Calu3 (cell line): ENCODE measurements at regions not wholly inside any gene's neighbourhood (a gene's known extent, or its start where the extent isn't known, plus 50 kb on each side); places are given as distances from the start of the nearest gene placed in this dataset.

Experiments
- BruUV-seq: library from RNA; stranded (reverse); fragments of 400-500 nt; replicated peaks from 2 replicates; lab custom pipeline; 2021; lab: Mats Ljungman, UMichigan
- CTCF ChIA-PET: fragments of 300-600 bp; sonication (Branson Sonifier 250); formaldehyde crosslinking; loops from one replicate; lab custom pipeline; 2022; ENCODE audit warnings: antibody characterized with exemption; lab: Charles Lee
- DNase-seq: peaks from one replicate; pipeline ENCODE4 v3.0.0; 2022
- H3K27ac Mint-ChIP-seq: one replicate; pipeline ENCODE4 v1.8.0; 2022; ENCODE audit warnings: mixed read lengths; ENCODE audit not compliant: unreplicated experiment
- H3K27me3 Mint-ChIP-seq: one replicate; pipeline ENCODE4 v1.8.0; 2022; ENCODE audit warnings: mixed read lengths; ENCODE audit not compliant: unreplicated experiment
- H3K36me3 Mint-ChIP-seq: one replicate; pipeline ENCODE4 v1.8.0; 2022; ENCODE audit warnings: mild to moderate bottlenecking, moderate library complexity, mixed read lengths; ENCODE audit not compliant: insufficient read depth, unreplicated experiment
- H3K4me1 Mint-ChIP-seq: one replicate; pipeline ENCODE4 v1.8.0; 2022; ENCODE audit warnings: mild to moderate bottlenecking, low read depth, mixed read lengths; ENCODE audit not compliant: unreplicated experiment
- H3K4me3 Mint-ChIP-seq: one replicate; pipeline ENCODE4 v1.8.0; 2022; ENCODE audit warnings: mild to moderate bottlenecking, low read depth, moderate library complexity, mixed read lengths; ENCODE audit not compliant: unreplicated experiment
- H3K9me3 Mint-ChIP-seq: one replicate; pipeline ENCODE4 v1.8.0; 2022; ENCODE audit warnings: low read depth, mixed read lengths; ENCODE audit not compliant: unreplicated experiment
- intact Hi-C: fragments of 100-400 bp; cut with micrococcal nuclease; formaldehyde crosslinking; loops from one replicate; pipeline ENCODE4 v1.10.0; 2022; ENCODE audit not compliant: unreplicated experiment
- TF ChIP-seq, protein P1 (sequence below): fragments of 200-600 bp; IDR thresholded peaks from one replicate; pipeline ENCODE4 v1.8.0; 2022; ENCODE audit warnings: antibody characterized with exemption; ENCODE audit not compliant: unreplicated experiment

GRCh38 chr1:189567890-189568289 is 909.8 kb downstream of the BRINP3 start:
- Mint-ChIP-seq H3K27me3 (no peaks in the 10 kb centered on the region), H3K9me3 (no peaks in the 10 kb centered on the region), H3K4me3 (no peak overlapping the region), H3K4me1 (no peaks in the 10 kb centered on the region), H3K27ac (no peak overlapping the region), H3K36me3 (no peaks in the 10 kb centered on the region)
- intact Hi-C loops, result no loop called here
- CTCF ChIA-PET, result no interaction called here
- TF ChIP-seq, protein P1, sequence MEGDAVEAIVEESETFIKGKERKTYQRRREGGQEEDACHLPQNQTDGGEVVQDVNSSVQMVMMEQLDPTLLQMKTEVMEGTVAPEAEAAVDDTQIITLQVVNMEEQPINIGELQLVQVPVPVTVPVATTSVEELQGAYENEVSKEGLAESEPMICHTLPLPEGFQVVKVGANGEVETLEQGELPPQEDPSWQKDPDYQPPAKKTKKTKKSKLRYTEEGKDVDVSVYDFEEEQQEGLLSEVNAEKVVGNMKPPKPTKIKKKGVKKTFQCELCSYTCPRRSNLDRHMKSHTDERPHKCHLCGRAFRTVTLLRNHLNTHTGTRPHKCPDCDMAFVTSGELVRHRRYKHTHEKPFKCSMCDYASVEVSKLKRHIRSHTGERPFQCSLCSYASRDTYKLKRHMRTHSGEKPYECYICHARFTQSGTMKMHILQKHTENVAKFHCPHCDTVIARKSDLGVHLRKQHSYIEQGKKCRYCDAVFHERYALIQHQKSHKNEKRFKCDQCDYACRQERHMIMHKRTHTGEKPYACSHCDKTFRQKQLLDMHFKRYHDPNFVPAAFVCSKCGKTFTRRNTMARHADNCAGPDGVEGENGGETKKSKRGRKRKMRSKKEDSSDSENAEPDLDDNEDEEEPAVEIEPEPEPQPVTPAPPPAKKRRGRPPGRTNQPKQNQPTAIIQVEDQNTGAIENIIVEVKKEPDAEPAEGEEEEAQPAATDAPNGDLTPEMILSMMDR, result no peak
- no TSS peak for BruUV-seq
- no peak for DNase-seq

DNA sequence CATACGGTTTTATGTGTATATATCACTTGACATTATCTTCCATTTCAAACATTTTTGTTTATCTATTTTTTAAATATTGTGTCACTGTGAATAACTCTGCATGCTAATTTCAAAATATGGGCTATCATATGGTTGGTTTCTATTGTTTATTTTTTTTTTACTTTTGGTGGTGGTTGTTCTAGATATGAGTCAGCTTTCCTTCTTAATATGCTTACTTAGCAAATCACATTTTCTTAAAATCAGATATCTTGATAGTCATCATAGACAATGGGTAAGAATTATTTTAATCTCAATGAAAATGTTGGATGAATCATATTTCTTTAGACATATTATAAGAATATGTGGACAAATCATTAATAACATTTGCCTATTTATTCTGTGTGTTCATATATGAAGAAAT is 881.5 kb downstream of the BRINP3 start:
- TF ChIP-seq, protein P1, result no peak
- H3K36me3 Mint-ChIP-seq, result no peaks in the 10 kb centered on the region
- CTCF ChIA-PET, result no interaction called here
- BruUV-seq, result no TSS peak
- peaks cover 23% of the 10 kb centered on the region for H3K4me1 Mint-ChIP-seq
- H3K27me3 Mint-ChIP-seq, result no peaks in the 10 kb centered on the region
- H3K4me3 Mint-ChIP-seq, result no peak overlapping the region
- H3K27ac Mint-ChIP-seq, result no peak overlapping the region
- intact Hi-C loops, result no loop called here
- H3K9me3 Mint-ChIP-seq, result peaks cover 2% of the 10 kb centered on the region
- DNase-seq, result no peak

- Mint-ChIP-seq H3K4me3 (no peak overlapping the region), H3K9me3 (peaks cover 2% of the 10 kb centered on the region), H3K27me3 (no peaks in the 10 kb centered on the region), H3K4me1 (peaks cover 23% of the 10 kb centered on the region), H3K27ac (peak overlapping the region; percentile 58), H3K36me3 (no peaks in the 10 kb centered on the region)
- DNase-seq, result peak; percentile 77
- TF ChIP-seq, protein P1, result no peak
- CTCF ChIA-PET, result interaction anchor here (0.5 to 0.8 kb wide), 2 partner anchors 24 to 654 kb away, joined by 3 read pairs; no protein-coding TSS in a partner anchor
- intact Hi-C loops, result no loop called here
- no TSS peak for BruUV-seq
Observed at GRCh38 chr1:189597083-189597482, 880.6 kb downstream of the BRINP3 start.

- Mint-ChIP-seq H3K4me1 (peaks cover 46% of the 10 kb centered on the region), H3K27ac (peak overlapping the region; percentile 45), H3K9me3 (no peaks in the 10 kb centered on the region), H3K27me3 (no peaks in the 10 kb centered on the region), H3K4me3 (no peak overlapping the region), H3K36me3 (no peaks in the 10 kb centered on the region)
- TF ChIP-seq, protein P1, result no peak
- CTCF ChIA-PET, result no interaction called here
- DNase-seq, result no peak
- intact Hi-C loops, result loop anchor here (5.0 kb wide), 2 partner anchors 93 to 173 kb away; no protein-coding TSS in a partner anchor
- no TSS peak for BruUV-seq
Observed at GRCh38 chr1:189605226-189605625, 872.4 kb downstream of the BRINP3 start.
